ENCODE measurements at regions not wholly inside any gene's neighbourhood (a gene's known extent, or its start where the extent isn't known, plus 50 kb on each side); places are given as distances from the start of the nearest gene placed in this dataset.

GRCh38 chr17:12287953-12288352 is 267.3 kb downstream of the MAP2K4 start (continued):
- TF ChIP-seq EZH2phosphoT487 (IDR thresholded peaks at IDR 0.05; ENCODE audit: borderline replicate concordance, low read depth) = no peak
- no peak for TF ChIP-seq ELF1 (IDR thresholded peaks at IDR 0.05)
- no peak for TF ChIP-seq EP300 (IDR thresholded peaks at IDR 0.05; ENCODE audit: borderline replicate concordance in 1 of 2, low read depth in 1 of 2, low read length in 1 of 2)
- no peak for TF ChIP-seq RFX5 (IDR thresholded peaks at IDR 0.05; ENCODE audit: low read length)

- Histone ChIP-seq H3K4me1 (ENCODE audit: control insufficient read depth in 1 of 2, insufficient read depth in 2 of 2, low read depth in 1 of 2, low read length in 1 of 2) (no peaks in the 10 kb centered on the region), H4K20me1 (ENCODE audit: insufficient read depth) (no peaks in the 10 kb centered on the region), H3K27me3 (ENCODE audit: insufficient read depth) (no peaks in the 10 kb centered on the region), H3K4me2 (no peak overlapping the region), H2AFZ (ENCODE audit: low read depth) (no peak overlapping the region), H3F3A (replicated peaks; ENCODE audit: insufficient read depth) (no peaks in the 10 kb centered on the region), H3K27ac (ENCODE audit: low read depth in 2 of 2, low read length in 1 of 2) (no peak overlapping the region), H3K36me3 (replicated peaks in 1 of 2; ENCODE audit: control insufficient read depth in 1 of 2, insufficient read depth in 2 of 2, low read length in 1 of 2) (no peaks in the 10 kb centered on the region), H3K4me3 (ENCODE audit: low read depth in 2 of 2, low read length in 1 of 2) (no peak overlapping the region), H3K9me2 (no peaks in the 10 kb centered on the region), H3K79me2 (ENCODE audit: insufficient read depth) (no peaks in the 10 kb centered on the region), H3K9me3 (no peaks in the 10 kb centered on the region), H3K9ac (no peak overlapping the region)
- TF ChIP-seq RCOR1 (IDR thresholded peaks at IDR 0.05; ENCODE audit: low read length) = no peak
- TF ChIP-seq NRF1 (IDR thresholded peaks at IDR 0.05; ENCODE audit: low read depth, low read length) = no peak
- TF ChIP-seq IRF3 (IDR thresholded peaks at IDR 0.05; ENCODE audit: low read depth, low read length) = no peak
- no peak for TF ChIP-seq GABPA (IDR thresholded peaks at IDR 0.05; ENCODE audit: low read depth)
- TF ChIP-seq RXRA (IDR thresholded peaks at IDR 0.05; ENCODE audit: borderline replicate concordance, low read depth) = no peak
- TF ChIP-seq USF1 (IDR thresholded peaks at IDR 0.05; ENCODE audit: borderline replicate concordance, low read depth) = no peak
- no peak for TF ChIP-seq POLR2AphosphoS5 (IDR thresholded peaks at IDR 0.05; ENCODE audit: low read depth, low read length)
- TF ChIP-seq GATA2 (CRISPR knock-in tag; IDR thresholded peaks at IDR 0.05) = no peak
- no peak for TF ChIP-seq MXI1 (IDR thresholded peaks at IDR 0.05; ENCODE audit: low read depth, low read length)
- no peak for TF ChIP-seq EZH2phosphoT487 (IDR thresholded peaks at IDR 0.05; ENCODE audit: borderline replicate concordance, low read depth)
- no peak for TF ChIP-seq MEF2A (IDR thresholded peaks at IDR 0.05; ENCODE audit: borderline replicate concordance, low read depth)
- no peak for TF ChIP-seq FOXJ3 (CRISPR knock-in tag; IDR thresholded peaks at IDR 0.05)
- no peak for TF ChIP-seq SIN3A (IDR thresholded peaks at IDR 0.05; ENCODE audit: borderline replicate concordance, low read depth, low read length)
- TF ChIP-seq USF2 (IDR thresholded peaks at IDR 0.05; ENCODE audit: borderline replicate concordance, low read depth, low read length) = no peak
- no peak for TF ChIP-seq ELF1 (IDR thresholded peaks at IDR 0.05)
- TF ChIP-seq TCF12 (IDR thresholded peaks at IDR 0.05) = no peak
- TF ChIP-seq NFIC (IDR thresholded peaks at IDR 0.05; ENCODE audit: borderline replicate concordance) = no peak
- TF ChIP-seq RFX5 (IDR thresholded peaks at IDR 0.05; ENCODE audit: low read length) = no peak
- TF ChIP-seq RAD21 (IDR thresholded peaks at IDR 0.05; ENCODE audit: low read length) = no peak
- ChIA-PET POLR2A (no interaction called here), CTCF (no interaction called here)
- WGBS (ENCODE audit: low lambda C conversion rate) = 9% methylated on average over 6 of the region's 6 CpGs
- DNase-seq = no peak
Observed at GRCh38 chr17:12290207-12290606, 269.5 kb downstream of the MAP2K4 start.

All from SK-N-SH (cell line).